GM23338 (cell line): ENCODE measurements at regions not wholly inside any gene's neighbourhood (a gene's known extent, or its start where the extent isn't known, plus 50 kb on each side); places are given as distances from the start of the nearest gene placed in this dataset.
A peak's percentile ranks its signal among the peaks of the same experiment; 100 is the strongest.

Experiments used
- ATAC-seq: fragments of 200-7000 bp; cut with Tn5 transposase; 3 replicates; pipeline ENCODE4 v1.9.1; 2020
- DNase-seq: peaks from one replicate; pipeline ENCODE4 v3.0.0-alpha.2; 2015; ENCODE audit warnings: low spot score
- H2AFZ ChIP-seq: fragments of 200-600 bp; sonication (generic); 2 replicates; pipeline ENCODE4 v1.8.0; 2016; ENCODE audit warnings: antibody characterized with exemption, mild to moderate bottlenecking, moderate library complexity
- H3F3A ChIP-seq: fragments of 200-600 bp; sonication (generic); replicated peaks from 2 replicates; pipeline ENCODE4 v1.8.0; 2017; ENCODE audit warnings: antibody characterized with exemption, mixed run types, low read depth
- H3K27ac ChIP-seq: fragments of 200-600 bp; sonication (generic); 2 replicates; pipeline ENCODE4 v1.6.1; 2016; ENCODE audit warnings: low read depth
- H3K27me3 ChIP-seq: fragments of 200-600 bp; sonication (generic); 2 replicates; pipeline ENCODE4 v1.8.0; 2016; ENCODE audit warnings: mild to moderate bottlenecking, mixed run types, moderate library complexity; ENCODE audit not compliant: insufficient read depth
- H3K36me3 ChIP-seq: fragments of 200-600 bp; sonication (generic); 2 replicates; pipeline ENCODE4 v1.8.0; 2016; ENCODE audit warnings: mild to moderate bottlenecking; ENCODE audit not compliant: insufficient read depth
- H3K4me1 ChIP-seq: fragments of 200-600 bp; sonication (generic); 2 replicates; pipeline ENCODE4 v1.8.0; 2016; ENCODE audit warnings: mild to moderate bottlenecking, moderate library complexity; ENCODE audit not compliant: insufficient read depth
- H3K4me2 ChIP-seq: fragments of 200-600 bp; sonication (generic); 2 replicates; pipeline ENCODE4 v1.7.1; 2017; ENCODE audit warnings: mixed run types
- H3K4me3 ChIP-seq: fragments of 200-600 bp; sonication (generic); 2 replicates; pipeline ENCODE4 v1.6.1; 2016; ENCODE audit warnings: mixed run types
- H3K79me2 ChIP-seq: fragments of 200-600 bp; sonication (generic); replicated peaks from 2 replicates; pipeline ENCODE4 v1.8.0; 2017; ENCODE audit warnings: mild to moderate bottlenecking; ENCODE audit not compliant: insufficient read depth
- H3K9me2 ChIP-seq: fragments of 200-600 bp; sonication (generic); 2 replicates; pipeline ENCODE4 v1.8.0; 2017; ENCODE audit not compliant: insufficient read depth
- H4K20me1 ChIP-seq: fragments of 200-600 bp; sonication (generic); replicated peaks from 2 replicates; pipeline ENCODE4 v1.8.0; 2017; ENCODE audit warnings: mild to moderate bottlenecking; ENCODE audit not compliant: insufficient read depth
- H3K27ac Mint-ChIP-seq: 2 replicates; pipeline ENCODE4 v1.8.0; 2020; ENCODE audit warnings: inconsistent platforms, mild to moderate bottlenecking, moderate library complexity, mixed read lengths
- H3K27me3 Mint-ChIP-seq: 3 replicates; pipeline ENCODE4 v1.8.0; 2022; ENCODE audit warnings: low read depth, mild to moderate bottlenecking, moderate library complexity, mixed read lengths, inconsistent platforms; ENCODE audit not compliant: insufficient read depth, poor library complexity
- H3K36me3 Mint-ChIP-seq: 3 replicates; pipeline ENCODE4 v1.8.0; 2021; ENCODE audit warnings: low read depth, mild to moderate bottlenecking, inconsistent platforms, moderate library complexity, mixed read lengths
- H3K4me1 Mint-ChIP-seq: 3 replicates; pipeline ENCODE4 v1.8.0; 2020; ENCODE audit warnings: mild to moderate bottlenecking, inconsistent platforms, mixed read lengths
- H3K4me3 Mint-ChIP-seq: 3 replicates; pipeline ENCODE4 v1.8.0; 2021; ENCODE audit warnings: moderate library complexity, mild to moderate bottlenecking, inconsistent platforms, mixed read lengths
- H3K9me3 Mint-ChIP-seq: 3 replicates; pipeline ENCODE4 v1.8.0; 2020; ENCODE audit warnings: moderate library complexity, mild to moderate bottlenecking, inconsistent platforms, mixed read lengths
- CREB1 ChIP-seq: fragments of 250-450 bp; sonication (Bioruptor Pico); IDR thresholded peaks from 2 replicates; pipeline ENCODE4 v1.5.0; 2020; ENCODE audit warnings: low read depth, mild to moderate bottlenecking, moderate library complexity
- CTCF ChIP-seq, 2 experiments: fragments of 200-600 bp in 1 of 2; sonication (generic) in 1 of 2; conservative IDR thresholded peaks; 2 replicates each; pipeline versions ENCODE4 v1.5.1 to v1.6.1; 2016 to 2017; ENCODE audit warnings: antibody characterized with exemption in 2 of 2, low read depth in 2 of 2, mild to moderate bottlenecking in 2 of 2, moderate library complexity in 1 of 2
- EZH2 ChIP-seq: fragments of 200-600 bp; sonication (generic); IDR thresholded peaks from one replicate; pipeline ENCODE4 v1.8.0; 2017; ENCODE audit warnings: antibody characterized with exemption, mild to moderate bottlenecking, low read depth; ENCODE audit not compliant: unreplicated experiment
- EZH2phosphoT487 ChIP-seq: fragments of 200-600 bp; sonication (generic); IDR thresholded peaks from one replicate; pipeline ENCODE4 v1.8.1; 2018; ENCODE audit warnings: antibody characterized with exemption; ENCODE audit not compliant: unreplicated experiment
- JUNB ChIP-seq: IDR thresholded peaks from one replicate; pipeline ENCODE4 v1.6.1; 2016; ENCODE audit warnings: antibody characterized with exemption; ENCODE audit not compliant: unreplicated experiment
- NANOG ChIP-seq: IDR thresholded peaks from 2 replicates; pipeline ENCODE4 v1.6.1; 2016; ENCODE audit warnings: antibody characterized with exemption, borderline replicate concordance
- POLR2AphosphoS5 ChIP-seq: IDR thresholded peaks from 2 replicates; pipeline ENCODE4 v1.6.1; 2016; ENCODE audit warnings: antibody characterized with exemption, low read depth
- REST ChIP-seq: IDR thresholded peaks from one replicate; pipeline ENCODE4 v1.6.1; 2018; ENCODE audit warnings: antibody characterized with exemption; ENCODE audit not compliant: unreplicated experiment
- STAT1 ChIP-seq: IDR thresholded peaks from one replicate; pipeline ENCODE4 v1.6.1; 2016; ENCODE audit warnings: antibody characterized with exemption; ENCODE audit not compliant: unreplicated experiment
- ZNF331 ChIP-seq: fragments of 250-450 bp; sonication (Bioruptor Pico); IDR thresholded peaks from 2 replicates; pipeline ENCODE4 v1.5.0; 2020; ENCODE audit warnings: low read depth, mild to moderate bottlenecking, moderate library complexity
- TF ChIP-seq, protein P1 (sequence below): IDR thresholded peaks from 2 replicates; pipeline ENCODE4 v1.6.1; 2016; ENCODE audit warnings: antibody characterized with exemption

- TF ChIP-seq CTCF (conservative IDR thresholded peaks at IDR 0.05; ENCODE audit: low read depth in 2 of 2), result no peak
These were observed 231.9 kb upstream of the FOXN3 start (continued) for GRCh38 chr14:89648924-89649323.

- H3K36me3 Mint-ChIP-seq, result no peaks in the 10 kb centered on the region
- no peaks in the 10 kb centered on the region for H3K36me3 ChIP-seq
- no peaks in the 10 kb centered on the region for H3K9me3 Mint-ChIP-seq
- H3K27ac Mint-ChIP-seq, result no peak overlapping the region
- no peaks in the 10 kb centered on the region for H3K27me3 ChIP-seq
- 0 out of 2 replicates have a peak, but pooled peaks cover under 1% of the 10 kb centered on the region for H3K9me2 ChIP-seq
- peaks cover 14% of the 10 kb centered on the region; the same call in 1 of the 2 replicates for H3K4me1 ChIP-seq
- peaks cover 10% of the 10 kb centered on the region for H3K4me1 Mint-ChIP-seq
- H3K4me3 Mint-ChIP-seq, result no peak overlapping the region
- no peak for ATAC-seq
- H3K4me3 ChIP-seq, result no peak overlapping the region
- peak overlapping the region; percentile 33; the same call in 1 of the 2 replicates for H2AFZ ChIP-seq
- DNase-seq, result no peak
- no peaks in the 10 kb centered on the region for H3K79me2 ChIP-seq
- no peaks in the 10 kb centered on the region for H3K27me3 Mint-ChIP-seq
- H3F3A ChIP-seq, result no peaks in the 10 kb centered on the region; the same call in 1 of the 2 replicates
- no peak overlapping the region for H3K27ac ChIP-seq
- H4K20me1 ChIP-seq, result no peaks in the 10 kb centered on the region
- no peak overlapping the region for H3K4me2 ChIP-seq
- no peak for TF ChIP-seq CTCF (conservative IDR thresholded peaks at IDR 0.05; ENCODE audit: low read depth in 2 of 2)
- no peak for TF ChIP-seq EZH2
- no peak for TF ChIP-seq REST
- TF ChIP-seq STAT1, result no peak
- TF ChIP-seq ZNF331, result no peak
- TF ChIP-seq, protein P1, sequence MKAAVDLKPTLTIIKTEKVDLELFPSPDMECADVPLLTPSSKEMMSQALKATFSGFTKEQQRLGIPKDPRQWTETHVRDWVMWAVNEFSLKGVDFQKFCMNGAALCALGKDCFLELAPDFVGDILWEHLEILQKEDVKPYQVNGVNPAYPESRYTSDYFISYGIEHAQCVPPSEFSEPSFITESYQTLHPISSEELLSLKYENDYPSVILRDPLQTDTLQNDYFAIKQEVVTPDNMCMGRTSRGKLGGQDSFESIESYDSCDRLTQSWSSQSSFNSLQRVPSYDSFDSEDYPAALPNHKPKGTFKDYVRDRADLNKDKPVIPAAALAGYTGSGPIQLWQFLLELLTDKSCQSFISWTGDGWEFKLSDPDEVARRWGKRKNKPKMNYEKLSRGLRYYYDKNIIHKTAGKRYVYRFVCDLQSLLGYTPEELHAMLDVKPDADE, result no peak
- no peak for TF ChIP-seq NANOG
- no peak for TF ChIP-seq POLR2AphosphoS5
- no peak for TF ChIP-seq EZH2phosphoT487
- no peak for TF ChIP-seq JUNB
- TF ChIP-seq CREB1 (CRISPR knock-in tag), result no peak
These were observed 231.5 kb upstream of the FOXN3 start for GRCh38 chr14:89648510-89648909.
